ENCODE measurements at regions not wholly inside any gene's neighbourhood (a gene's known extent, or its start where the extent isn't known, plus 50 kb on each side); places are given as distances from the start of the nearest gene placed in this dataset.

GRCh38 chr2:226153553-226153952 is 646.1 kb downstream of the IRS1 start:
- DNase-seq = no peak

DNA sequence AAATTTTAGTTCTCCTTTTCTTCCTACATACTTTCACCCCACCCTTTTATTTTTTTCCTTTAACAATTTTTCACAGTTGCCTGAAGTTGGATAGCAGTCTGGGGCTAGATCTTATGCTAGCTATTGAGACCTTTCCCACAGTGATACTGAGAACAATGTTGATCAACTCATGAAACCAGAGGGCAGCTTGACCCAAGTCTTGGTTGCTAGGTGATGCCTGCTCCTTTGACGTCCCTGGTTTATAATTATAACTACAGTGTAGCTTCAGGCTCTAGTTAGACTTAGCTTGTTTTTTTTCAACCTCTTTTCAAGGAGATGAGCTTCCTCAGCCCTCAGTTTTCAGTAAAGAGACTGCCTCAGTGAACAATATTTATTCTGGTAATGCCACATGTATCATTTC is 648.5 kb downstream of the IRS1 start:
- no peak for DNase-seq

GRCh38 chr2:226143091-226143490 is 656.5 kb downstream of the IRS1 start:
- no peak for DNase-seq

- no peak for DNase-seq
Measured at GRCh38 chr2:226142463-226142862, 657.2 kb downstream of the IRS1 start.

DNA sequence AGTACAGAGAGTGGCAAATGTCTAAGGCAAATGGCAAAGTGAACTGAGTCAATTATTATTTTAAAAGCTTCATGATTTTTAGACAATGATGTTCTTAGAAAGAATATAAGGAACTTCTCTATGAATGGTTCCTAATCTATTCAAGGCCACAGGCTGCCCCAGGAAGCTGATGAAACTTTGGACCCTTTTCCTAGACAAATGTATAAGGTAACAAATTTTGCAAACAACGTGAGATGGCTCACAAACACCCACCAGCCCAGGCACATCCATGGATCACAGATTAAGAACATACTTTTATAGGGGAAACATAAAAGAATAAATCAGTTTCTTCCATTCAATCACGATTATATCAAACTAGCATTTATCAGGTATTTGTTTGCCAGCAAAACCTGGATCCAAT is 659.0 kb downstream of the IRS1 start:
- DNase-seq = no peak

GRCh38 chr2:226139759-226140158 is 659.9 kb downstream of the IRS1 start:
- no peak for DNase-seq

GRCh38 chr2:226137201-226137811 is 662.3 kb downstream of the IRS1 start:
- DNase-seq = no peak

DNA sequence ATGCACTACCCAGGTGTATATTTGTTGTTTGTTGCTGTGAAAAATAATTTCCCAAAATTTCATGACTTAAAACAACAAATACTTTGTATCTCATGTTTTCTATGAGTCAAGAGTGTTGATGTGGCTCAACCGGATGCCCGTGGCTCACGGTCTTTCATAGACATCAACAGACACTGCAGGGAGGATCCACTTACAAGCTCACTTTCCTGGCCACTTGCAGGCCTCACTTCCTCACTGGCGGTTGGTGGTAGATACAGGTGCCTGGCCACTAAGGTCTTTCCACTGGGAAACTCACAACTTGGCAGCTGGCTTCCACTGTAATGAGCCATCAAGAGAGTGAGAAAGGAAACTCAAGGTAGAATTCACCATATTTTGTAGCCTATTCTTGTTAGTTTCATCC is 662.9 kb downstream of the IRS1 start:
- DNase-seq = no peak

DNA sequence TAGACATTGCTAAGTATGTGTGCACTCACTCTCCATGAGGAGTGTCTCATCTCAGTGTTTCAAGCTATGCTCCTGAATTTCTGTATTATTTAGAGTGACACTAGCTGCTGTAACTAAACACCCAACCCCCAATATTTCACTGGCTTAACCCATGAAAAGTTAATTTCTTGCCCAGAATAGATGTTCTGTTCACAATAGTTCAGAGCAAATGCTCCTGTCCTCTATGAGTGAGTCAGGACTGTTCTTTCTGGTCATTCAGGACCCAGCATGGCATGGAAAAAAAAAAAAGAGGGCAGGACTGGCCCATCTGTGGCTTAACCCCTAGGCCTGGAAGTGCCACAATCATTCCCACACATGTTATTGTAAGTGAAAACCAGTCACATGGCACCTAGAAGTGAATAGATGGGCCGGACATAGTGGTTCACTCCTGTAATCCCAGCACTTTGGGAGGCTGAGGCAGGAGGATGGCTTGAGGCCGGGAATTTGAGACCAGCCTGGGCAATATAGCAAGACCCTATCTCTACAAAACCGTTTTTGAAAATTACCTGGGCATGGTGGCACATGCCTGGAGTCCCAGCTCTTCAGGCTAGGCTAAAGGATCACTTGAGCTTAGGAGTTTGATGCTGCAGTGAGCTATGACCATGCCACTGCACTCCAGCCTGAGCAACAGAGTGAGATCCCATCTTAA is 663.6 kb downstream of the IRS1 start:
- DNase-seq = no peak

GRCh38 chr2:226132323-226133215 is 667.1 kb downstream of the IRS1 start:
- no peak for DNase-seq

GRCh38 chr2:226131299-226131784 is 668.3 kb downstream of the IRS1 start:
- no peak for DNase-seq

DNA sequence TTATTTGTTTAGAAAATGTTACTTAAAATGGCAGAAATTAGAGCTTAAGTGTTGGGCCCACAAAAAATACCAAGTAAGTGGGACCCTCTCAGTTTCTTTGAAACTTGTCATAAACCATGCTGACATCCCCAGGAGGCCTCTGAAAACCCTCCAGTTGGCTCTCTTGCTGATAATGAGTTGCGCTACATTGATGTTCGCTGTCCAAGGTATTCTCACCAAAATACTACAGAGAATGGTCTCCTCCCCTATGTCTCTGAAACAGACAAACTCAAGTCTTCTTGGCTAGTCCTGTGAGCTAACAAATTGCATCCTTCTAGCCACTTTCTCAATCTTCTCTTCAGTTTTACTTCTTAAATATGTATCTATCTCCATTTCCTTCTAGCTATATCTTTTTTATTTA is 669.4 kb downstream of the IRS1 start:
- no peak for DNase-seq

DNA sequence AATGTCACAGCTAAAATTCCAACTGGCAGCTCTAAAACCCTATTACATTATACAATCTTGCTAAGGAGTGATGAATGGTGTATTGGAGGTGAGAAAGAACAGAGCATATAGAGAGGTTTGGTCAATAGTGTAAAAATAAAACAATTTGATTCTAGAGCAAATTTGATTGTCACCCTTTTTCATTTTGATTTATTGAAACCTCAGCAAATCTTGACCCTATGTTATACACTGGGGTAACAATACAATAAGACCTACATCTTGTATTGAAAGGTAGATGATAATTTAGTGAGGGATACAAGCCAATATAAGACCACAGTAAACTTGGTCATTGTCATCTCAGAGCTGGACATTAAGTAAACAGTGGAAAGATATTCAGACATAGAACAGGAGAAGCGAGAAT is 671.9 kb downstream of the IRS1 start:
- DNase-seq = no peak

GRCh38 chr2:226126104-226126503 is 673.5 kb downstream of the IRS1 start:
- no peak for DNase-seq

DNA sequence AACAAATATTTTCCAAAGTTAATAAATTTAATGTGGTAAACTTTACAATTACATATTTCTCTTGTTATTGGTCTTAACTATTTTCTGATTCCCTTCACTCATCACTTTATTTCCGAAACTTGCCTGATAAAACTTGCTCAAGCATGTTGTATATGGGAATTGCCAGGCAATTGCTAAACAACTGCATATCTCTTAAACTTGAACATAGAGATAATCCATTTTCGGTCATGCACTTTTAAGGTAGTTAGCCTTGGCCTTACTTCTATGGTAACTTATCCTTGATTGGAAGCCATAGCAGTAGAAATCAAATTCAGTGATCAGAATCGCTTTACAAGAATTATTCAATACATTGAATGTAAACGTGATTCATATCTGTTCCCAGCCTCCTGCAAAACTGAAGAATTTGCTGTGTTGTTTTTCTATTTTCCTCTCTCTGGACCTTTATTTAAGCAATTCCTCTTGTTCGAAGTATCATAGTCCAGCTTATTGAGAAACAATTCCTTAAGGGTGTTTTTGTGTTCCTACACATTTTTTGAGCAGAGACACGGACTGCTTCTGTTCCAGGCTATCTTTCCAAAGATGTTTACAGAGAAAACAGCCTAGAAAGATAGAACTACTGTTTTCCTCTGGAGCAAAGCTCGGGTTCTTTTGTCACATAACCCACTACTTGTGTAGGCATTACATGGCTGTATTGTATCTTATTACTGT is 674.3 kb downstream of the IRS1 start:
- DNase-seq = no peak

DNA sequence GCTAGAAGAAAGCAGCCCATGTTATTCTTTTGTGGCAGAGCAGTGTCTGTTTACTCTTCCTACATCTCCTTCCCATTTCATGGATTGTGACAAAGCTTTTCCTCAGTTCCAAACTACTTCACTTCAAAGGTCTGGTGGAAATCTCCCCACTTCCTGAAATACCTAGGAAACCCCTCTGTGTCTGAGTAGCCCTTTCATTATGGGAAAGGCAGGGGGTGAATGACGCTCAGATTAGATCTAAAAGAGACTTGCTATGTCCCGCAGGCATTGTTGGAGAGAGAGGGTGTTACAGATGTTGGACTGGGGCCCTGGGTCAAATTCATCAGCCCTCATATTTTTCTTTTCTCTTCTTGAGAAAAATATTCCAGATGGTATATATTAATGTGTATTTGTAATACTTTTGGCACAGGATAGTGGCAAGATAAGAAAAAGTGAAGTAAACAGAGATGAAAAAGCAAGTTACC is 675.0 kb downstream of the IRS1 start:
- DNase-seq = no peak

DNA sequence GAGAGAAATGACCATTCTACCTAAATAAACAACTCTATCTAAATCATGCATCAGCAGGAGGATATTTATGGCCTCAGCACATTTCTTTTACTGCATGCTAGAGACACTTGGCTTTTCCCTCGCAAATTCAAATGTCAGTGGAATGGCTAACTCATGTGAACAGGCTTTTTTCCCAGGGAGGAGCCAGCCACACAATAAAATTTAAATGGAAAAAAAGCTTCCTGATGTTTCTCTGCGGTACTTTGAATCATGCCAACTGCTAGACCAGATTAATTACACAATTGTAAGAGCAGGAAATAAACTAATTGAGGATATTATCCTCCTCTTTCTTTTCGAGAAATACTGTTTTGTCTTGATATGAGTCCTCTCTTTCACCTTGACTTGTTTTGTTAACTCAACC is 676.3 kb downstream of the IRS1 start:
- no peak for DNase-seq

DNA sequence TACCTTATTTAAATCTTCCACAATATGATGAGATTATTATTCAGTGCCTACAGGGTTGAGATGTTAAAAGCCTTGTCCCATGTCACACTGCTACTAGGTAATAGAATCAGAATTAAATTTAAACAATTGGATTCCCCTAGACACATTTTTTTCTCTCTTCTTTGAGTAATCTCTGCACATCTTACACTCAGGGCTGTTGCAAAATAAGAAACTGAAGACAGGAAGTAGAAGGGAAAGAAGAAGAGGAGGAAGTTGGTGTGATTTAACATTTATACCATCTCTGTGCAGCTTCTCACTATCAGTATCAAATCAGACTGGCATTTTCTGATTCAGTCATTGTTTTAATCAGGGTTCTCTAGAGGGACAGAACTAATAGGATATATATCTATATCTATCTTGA is 677.6 kb downstream of the IRS1 start:
- DNase-seq = no peak

GRCh38 chr2:226121046-226121738 is 678.4 kb downstream of the IRS1 start:
- DNase-seq = no peak

DNA sequence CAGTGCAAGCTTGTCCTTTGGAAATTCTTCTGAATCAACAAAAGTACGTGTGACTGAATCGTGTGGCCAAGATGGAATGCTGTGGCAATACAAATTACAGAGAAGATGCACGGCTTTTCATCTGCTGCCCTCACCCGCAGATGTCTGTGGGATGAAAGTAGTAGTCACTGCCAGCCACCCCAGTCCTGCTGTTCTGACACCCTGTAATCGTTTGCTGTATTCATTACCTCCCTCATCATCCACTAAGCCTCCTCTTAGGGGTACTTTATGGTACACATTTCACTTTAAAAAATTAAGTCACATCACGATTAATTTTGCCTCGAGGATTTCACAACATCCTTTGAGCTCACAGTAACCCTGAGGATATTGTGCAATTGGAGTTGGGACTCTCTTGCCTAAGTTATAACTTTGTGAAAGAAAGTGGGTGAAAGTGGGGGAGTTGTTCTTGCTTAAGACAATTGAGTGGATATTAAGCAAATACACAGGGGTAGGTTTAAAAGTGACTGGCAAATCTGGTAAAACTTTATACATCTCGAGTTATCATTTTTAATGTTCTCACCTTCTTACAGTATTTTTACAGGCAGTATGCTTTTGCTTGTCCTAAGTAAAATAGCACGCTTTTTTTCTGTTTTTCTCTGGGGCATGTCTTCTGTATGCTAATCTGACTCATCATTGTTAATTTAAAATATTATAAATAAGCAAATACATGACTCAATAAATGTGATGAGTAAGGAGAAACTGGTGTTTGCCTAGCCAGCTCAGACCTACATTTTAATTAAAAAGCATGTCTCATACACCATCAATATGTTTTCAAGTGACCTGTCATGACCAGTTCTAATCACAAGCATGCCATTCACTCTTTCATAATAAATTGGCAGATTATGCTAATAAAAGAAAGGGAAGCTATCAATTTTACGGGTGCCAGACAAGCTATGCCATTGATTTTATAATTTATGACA is 680.9 kb downstream of the IRS1 start:
- DNase-seq = no peak

GRCh38 chr2:226117510-226118065 is 682.0 kb downstream of the IRS1 start:
- DNase-seq = no peak

Data from DMS79 (cell line).